ENCODE measurements at regions not wholly inside any gene's neighbourhood (a gene's known extent, or its start where the extent isn't known, plus 50 kb on each side); places are given as distances from the start of the nearest gene placed in this dataset.

- TF ChIP-seq PML (IDR thresholded peaks at IDR 0.05; ENCODE audit: low read length) (no peak), CEBPB (IDR thresholded peaks at IDR 0.05; ENCODE audit: borderline replicate concordance in 1 of 2, low read depth in 2 of 2, low read length in 2 of 2) (no peak), IKZF2 (IDR thresholded peaks at IDR 0.05) (peak; percentile 27 to 44; a peak in 2 of 4 replicates), BMI1 (IDR thresholded peaks at IDR 0.05; ENCODE audit: borderline replicate concordance) (no peak), SUZ12 (IDR thresholded peaks at IDR 0.05; ENCODE audit: unreplicated experiment) (no peak), ZBTB33 (IDR thresholded peaks at IDR 0.05) (no peak), CREM (IDR thresholded peaks at IDR 0.05; ENCODE audit: low read depth) (peak; percentile 84), JUND (IDR thresholded peaks at IDR 0.05; ENCODE audit: low read depth, low read length) (no peak), KAT2A (conservative IDR thresholded peaks at IDR 0.05; ENCODE audit: control insufficient read depth, low read depth, low read length) (no peak), RELB (IDR thresholded peaks at IDR 0.05; ENCODE audit: low read depth) (no peak), SPI1 (IDR thresholded peaks at IDR 0.05; ENCODE audit: borderline replicate concordance, insufficient read depth, low read depth, low read length) (no peak), ZNF24 (IDR thresholded peaks at IDR 0.05) (no peak), ZNF622 (IDR thresholded peaks at IDR 0.05) (no peak), ZNF687 (IDR thresholded peaks at IDR 0.05) (peak; percentile 38; the same call in 1 of the 2 replicates), ATF7 (IDR thresholded peaks at IDR 0.05; ENCODE audit: low read depth) (no peak), NR2C1 (IDR thresholded peaks at IDR 0.05) (no peak), SMARCA5 (IDR thresholded peaks at IDR 0.05) (0 out of 2 replicates have a peak, but pooled peaks have one; percentile 22), NR2C2 (IDR thresholded peaks at IDR 0.05; ENCODE audit: borderline replicate concordance, control insufficient read depth, insufficient read length, low read depth) (no peak), ZNF274 (IDR thresholded peaks at IDR 0.05; ENCODE audit: insufficient read depth, insufficient read length) (no peak), RAD51 (IDR thresholded peaks at IDR 0.05) (no peak), ZSCAN29 (IDR thresholded peaks at IDR 0.05) (no peak), RFX5 (IDR thresholded peaks at IDR 0.05; ENCODE audit: low read depth, low read length) (no peak), RUNX3 (IDR thresholded peaks at IDR 0.05; ENCODE audit: low read length) (peak; percentile 84)
Measured at GRCh38 chr7:46291050-46291438, 370.0 kb upstream of the IGFBP3 start (continued).
